ENCODE measurements at regions not wholly inside any gene's neighbourhood (a gene's known extent, or its start where the extent isn't known, plus 50 kb on each side); places are given as distances from the start of the nearest gene placed in this dataset.

GRCh38 chr11:30125456-30125855, 105.4 kb upstream of the FSHB start:
- no peak for DNase-seq
- TF ChIP-seq POLR2A (IDR thresholded peaks at IDR 0.05): no peak
- no peak for TF ChIP-seq POLR2AphosphoS5 (IDR thresholded peaks at IDR 0.05)
- no peak for TF ChIP-seq EP300 (IDR thresholded peaks at IDR 0.05)
- H3K36me3 ChIP-seq: no peaks in the 10 kb centered on the region
- no peak overlapping the region for H3K4me3 ChIP-seq
- 68 to 84% (median 74%) methylated on average over 2 of the region's 2 CpGs for WGBS, 5 donors
- H3K27ac ChIP-seq: no peak overlapping the region
- no peaks in the 10 kb centered on the region for H3K9me3 ChIP-seq
- no peaks in the 10 kb centered on the region for H3K4me1 ChIP-seq
- intact Hi-C loops (cut with DNase I; ENCODE audit: low total_unique reads): loop anchor here (10.0 kb wide), 1 partner anchor 79 kb away; no protein-coding TSS in a partner anchor
- no peaks in the 10 kb centered on the region for H3K27me3 ChIP-seq

- peak in 1 of 2 donors; percentile 65 for DNase-seq
- TF ChIP-seq CTCF (IDR thresholded peaks at IDR 0.05): peak in 4 of 7 experiments; percentile 43 to 57 (median 52)
- TF ChIP-seq POLR2A (IDR thresholded peaks at IDR 0.05): no peak
- Histone ChIP-seq H3K4me1 (peaks cover 0 to 8% (median 3%) of the 10 kb centered on the region in 4 donors), H3K27me3 (no peaks in the 10 kb centered on the region), H3K36me3 (no peaks in the 10 kb centered on the region), H3K9me3 (no peaks in the 10 kb centered on the region), H3K4me3 (no peak overlapping the region), H3K27ac (no peak overlapping the region)
- intact Hi-C loops (cut with DNase I; ENCODE audit: low total_unique reads): loop anchor here (10.0 kb wide), 1 partner anchor 76 kb away; no protein-coding TSS in a partner anchor
- WGBS, 5 donors: 34 to 40% (median 36%) methylated on average over 3 of the region's 3 CpGs
Measured at GRCh38 chr11:30128269-30128932, 102.4 kb upstream of the FSHB start.

- Histone ChIP-seq H3K9me3 (no peaks in the 10 kb centered on the region), H3K36me3 (no peaks in the 10 kb centered on the region), H3K4me3 (no peak overlapping the region), H3K27me3 (no peaks in the 10 kb centered on the region), H3K4me1 (peaks cover 0 to 8% (median 3%) of the 10 kb centered on the region in 4 donors), H3K27ac (peak overlapping the region in 1 of 5 donors; percentile 21)
- no peak for TF ChIP-seq POLR2A (IDR thresholded peaks at IDR 0.05)
- peak in 5 of 7 experiments; percentile 23 to 73 (median 35) for TF ChIP-seq CTCF (IDR thresholded peaks at IDR 0.05)
- TF ChIP-seq POLR2AphosphoS5 (IDR thresholded peaks at IDR 0.05): peak in 1 of 3 donors; percentile 50
- WGBS, 5 donors: 28 to 53% (median 40%) methylated on average over 2 of the region's 2 CpGs
- intact Hi-C loops (cut with DNase I; ENCODE audit: low total_unique reads): no loop called here
- DNase-seq: peak in 1 of 2 donors; percentile 72
Measured at GRCh38 chr11:30131535-30131934, 99.3 kb upstream of the FSHB start.

- H3K27me3 ChIP-seq: no peaks in the 10 kb centered on the region
- peak overlapping the region in 1 of 5 donors; percentile 20 for H3K27ac ChIP-seq
- intact Hi-C loops (cut with DNase I; ENCODE audit: low total_unique reads): no loop called here
- H3K36me3 ChIP-seq: no peaks in the 10 kb centered on the region
- no peaks in the 10 kb centered on the region for H3K9me3 ChIP-seq
- H3K4me1 ChIP-seq: peaks cover 0 to 8% (median 3%) of the 10 kb centered on the region in 4 donors
- 62 to 75% (median 66%) methylated on average over 4 of the region's 4 CpGs for WGBS, 5 donors
- peak in 1 of 2 donors; percentile 66 for DNase-seq
- H3K4me3 ChIP-seq: no peak overlapping the region
- no peak for TF ChIP-seq POLR2AphosphoS5 (IDR thresholded peaks at IDR 0.05)
- TF ChIP-seq EP300 (IDR thresholded peaks at IDR 0.05): no peak
- no peak for TF ChIP-seq CTCF (IDR thresholded peaks at IDR 0.05)
- no peak for TF ChIP-seq POLR2A (IDR thresholded peaks at IDR 0.05)
Measured at GRCh38 chr11:30133281-30133680, 97.5 kb upstream of the FSHB start.

- Histone ChIP-seq H3K4me3 (no peak overlapping the region), H3K27me3 (no peaks in the 10 kb centered on the region), H3K9me3 (no peaks in the 10 kb centered on the region), H3K27ac (no peak overlapping the region), H3K36me3 (no peaks in the 10 kb centered on the region), H3K4me1 (no peaks in the 10 kb centered on the region)
- WGBS, 5 donors: 37 to 78% (median 56%) methylated on average over 3 of the region's 3 CpGs
- intact Hi-C loops (cut with DNase I; ENCODE audit: low total_unique reads): no loop called here
- peak in 1 of 2 donors; percentile 37 for DNase-seq
- TF ChIP-seq EP300 (IDR thresholded peaks at IDR 0.05): no peak
- TF ChIP-seq CTCF (IDR thresholded peaks at IDR 0.05): peak in 4 of 7 experiments; percentile 18 to 51 (median 38)
Measured at GRCh38 chr11:30143098-30143705, 87.6 kb upstream of the FSHB start.
